Right atrium auricular region (tissue), 2 donors: ENCODE measurements at regions not wholly inside any gene's neighbourhood (a gene's known extent, or its start where the extent isn't known, plus 50 kb on each side); places are given as distances from the start of the nearest gene placed in this dataset.

ENCODE experiments used
- DNase-seq: peaks from one replicate; pipeline ENCODE4 v3.0.0-alpha.2; 2019; ENCODE audit warnings: low spot score
- H3K27ac ChIP-seq, 2 donors: fragments of 200-600 bp; sonication (generic); 1 replicate in 1 of 2; 2 replicates in 1 of 2; pipeline ENCODE4 v1.5.1; 2016 to 2019
- H3K27me3 ChIP-seq, 2 donors: fragments of 200-600 bp; sonication (generic); one replicate each; pipeline versions ENCODE4 v1.5.1 to v1.6.0; 2017 to 2019
- H3K36me3 ChIP-seq: fragments of 200-600 bp; sonication (generic); one replicate; pipeline ENCODE4 v1.5.1; 2016
- H3K4me1 ChIP-seq, 2 donors: fragments of 200-600 bp; sonication (generic); one replicate each; pipeline versions ENCODE4 v1.5.1 to v1.6.0; 2017 to 2019
- H3K4me3 ChIP-seq, 2 donors: fragments of 200-600 bp; sonication (generic); 1 replicate in 1 of 2; 2 replicates in 1 of 2; pipeline ENCODE4 v1.5.1; 2017 to 2019; ENCODE audit warnings: mild to moderate bottlenecking in 1 of 2, moderate library complexity in 1 of 2
- H3K9me3 ChIP-seq, 2 donors: fragments of 200-600 bp; sonication (generic); one replicate each; pipeline ENCODE4 v1.5.1; 2019
- CTCF ChIP-seq, 2 donors: fragments of 200-600 bp; sonication (generic); IDR thresholded peaks; one replicate each; pipeline ENCODE4 v1.5.1; 2019; ENCODE audit warnings: antibody characterized with exemption in 2 of 2

- DNase-seq = no peak
- H3K4me3 ChIP-seq = no peak overlapping the region
- TF ChIP-seq CTCF (IDR thresholded peaks at IDR 0.05) = no peak
- no peaks in the 10 kb centered on the region for H3K27me3 ChIP-seq
- no peak overlapping the region for H3K27ac ChIP-seq
- no peaks in the 10 kb centered on the region for H3K4me1 ChIP-seq
- H3K36me3 ChIP-seq = no peaks in the 10 kb centered on the region
- H3K9me3 ChIP-seq = no peaks in the 10 kb centered on the region
Measured at GRCh38 chr2:126811101-126811500, 87.6 kb upstream of the TEX51 start.

GRCh38 chr2:126817172-126817571 is 81.5 kb upstream of the TEX51 start:
- Histone ChIP-seq H3K4me1 (no peaks in the 10 kb centered on the region), H3K9me3 (peaks cover 0 to 10% of the 10 kb centered on the region in 2 donors), H3K27me3 (no peaks in the 10 kb centered on the region), H3K4me3 (no peak overlapping the region), H3K36me3 (no peaks in the 10 kb centered on the region), H3K27ac (no peak overlapping the region)
- no peak for TF ChIP-seq CTCF (IDR thresholded peaks at IDR 0.05)
- DNase-seq = no peak

GRCh38 chr2:126822115-126822514 is 76.6 kb upstream of the TEX51 start:
- TF ChIP-seq CTCF (IDR thresholded peaks at IDR 0.05) = no peak
- no peak for DNase-seq
- Histone ChIP-seq H3K36me3 (no peaks in the 10 kb centered on the region), H3K4me3 (no peak overlapping the region), H3K27me3 (no peaks in the 10 kb centered on the region), H3K9me3 (peaks cover 0 to 3% of the 10 kb centered on the region in 2 donors), H3K4me1 (no peaks in the 10 kb centered on the region), H3K27ac (no peak overlapping the region)

GRCh38 chr2:126822921-126823320 is 75.8 kb upstream of the TEX51 start:
- Histone ChIP-seq H3K27me3 (no peaks in the 10 kb centered on the region), H3K27ac (no peak overlapping the region), H3K36me3 (no peaks in the 10 kb centered on the region), H3K4me1 (no peaks in the 10 kb centered on the region), H3K4me3 (no peak overlapping the region), H3K9me3 (no peaks in the 10 kb centered on the region)
- TF ChIP-seq CTCF (IDR thresholded peaks at IDR 0.05) = no peak
- DNase-seq = no peak

GRCh38 chr2:126823951-126824350 is 74.7 kb upstream of the TEX51 start:
- H3K9me3 ChIP-seq = no peaks in the 10 kb centered on the region
- H3K36me3 ChIP-seq = no peaks in the 10 kb centered on the region
- H3K27me3 ChIP-seq = no peaks in the 10 kb centered on the region
- TF ChIP-seq CTCF (IDR thresholded peaks at IDR 0.05) = no peak
- H3K4me1 ChIP-seq = no peaks in the 10 kb centered on the region
- no peak overlapping the region for H3K4me3 ChIP-seq
- no peak for DNase-seq
- H3K27ac ChIP-seq = no peak overlapping the region

- DNase-seq = no peak
- no peaks in the 10 kb centered on the region for H3K9me3 ChIP-seq
- no peak overlapping the region for H3K27ac ChIP-seq
- no peak for TF ChIP-seq CTCF (IDR thresholded peaks at IDR 0.05)
- no peak overlapping the region for H3K4me3 ChIP-seq
- H3K4me1 ChIP-seq = no peaks in the 10 kb centered on the region
- H3K27me3 ChIP-seq = no peaks in the 10 kb centered on the region
- no peaks in the 10 kb centered on the region for H3K36me3 ChIP-seq
Measured at GRCh38 chr2:126824663-126825062, 74.0 kb upstream of the TEX51 start.
